ENCODE measurements at regions not wholly inside any gene's neighbourhood (a gene's known extent, or its start where the extent isn't known, plus 50 kb on each side); places are given as distances from the start of the nearest gene placed in this dataset.

DNA sequence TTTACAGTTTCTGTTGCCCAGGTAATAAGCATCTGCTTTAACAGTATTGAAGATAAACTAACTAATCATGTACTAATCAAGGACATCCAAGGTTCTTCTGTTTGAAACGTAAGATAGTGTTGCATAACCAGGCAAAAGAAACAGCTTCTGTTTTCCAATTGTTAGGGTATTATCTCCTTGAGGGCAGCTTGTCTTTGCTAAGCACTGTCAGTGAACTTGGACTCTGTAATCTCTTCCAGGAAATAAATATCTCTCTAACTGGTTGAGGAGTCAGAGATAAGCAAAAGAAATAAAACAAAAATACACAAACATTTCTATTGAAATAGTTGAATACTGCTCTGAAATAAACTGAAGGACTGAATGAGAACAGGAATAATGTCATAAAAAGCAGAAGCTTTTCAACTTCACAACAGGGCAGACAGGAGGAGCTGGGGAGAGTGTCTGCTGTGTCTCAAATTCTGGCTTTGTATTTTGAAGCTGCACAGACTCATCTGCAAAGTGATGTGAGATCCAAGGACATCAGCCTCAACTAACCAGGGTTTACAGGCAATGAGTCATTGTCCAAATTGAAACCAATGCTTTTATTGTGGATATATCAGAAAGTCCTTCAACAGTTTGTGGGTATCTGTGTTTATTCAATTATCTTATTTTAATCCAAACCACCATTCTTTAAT is 1253.0 kb upstream of the PCDH7 start:
- no peak for ATAC-seq (ENCODE audit: low FRiP score)
- H3K4me1 ChIP-seq (ENCODE audit: control insufficient read depth in 1 of 2, insufficient read depth in 2 of 2, low read length in 2 of 2): no peaks in the 10 kb centered on the region

More for the DNA sequence above, 1253.0 kb upstream of the PCDH7 start:
- Histone ChIP-seq H3K27ac (ENCODE audit: low read depth in 1 of 2, low read length in 2 of 2) (no peak overlapping the region), H3K4me3 (ENCODE audit: low read length in 2 of 2) (no peak overlapping the region), H3K9me3 (ENCODE audit: control insufficient read depth, low read length) (no peaks in the 10 kb centered on the region), H3K27me3 (ENCODE audit: control insufficient read depth in 1 of 2, insufficient read depth in 2 of 2, low read length in 1 of 2) (no peaks in the 10 kb centered on the region), H3K36me3 (ENCODE audit: control insufficient read depth in 1 of 2, insufficient read depth in 2 of 2, low read length in 1 of 2) (no peaks in the 10 kb centered on the region)
- 66 to 68% methylated on average over 1 of the region's 1 CpG for WGBS, 2 donors
- DNase-seq: no peak
- intact Hi-C loops (cut with DNase I): no loop called here

Small RNAs in the stretch of these regions (microRNA-seq; reads per million reads assigned to microRNA genes)
- gene MIR4275: 0 reads per million in 2 donors
